Neural cell (in vitro differentiated cells): ENCODE measurements at regions not wholly inside any gene's neighbourhood (a gene's known extent, or its start where the extent isn't known, plus 50 kb on each side); places are given as distances from the start of the nearest gene placed in this dataset.

ENCODE experiments used
- CTCF ChIP-seq: fragments of 450-650 bp; IDR thresholded peaks from 2 replicates; pipeline ENCODE4 v1.5.1; 2014; ENCODE audit warnings: antibody characterized with exemption, mild to moderate bottlenecking, moderate library complexity; ENCODE audit not compliant: poor library complexity, severe bottlenecking
- EP300 ChIP-seq: fragments of 450-650 bp; conservative IDR thresholded peaks from 2 replicates; pipeline ENCODE4 v1.6.1; 2014; ENCODE audit warnings: antibody characterized with exemption, mild to moderate bottlenecking, moderate library complexity; ENCODE audit not compliant: poor library complexity, severe bottlenecking
- EZH2 ChIP-seq: fragments of 200-600, 300-800 bp; shearing (Covaris generic), sonication (generic); IDR thresholded peaks from 2 replicates; pipeline ENCODE4 v1.6.1; 2014; ENCODE audit warnings: antibody characterized with exemption, low read length, borderline replicate concordance, mild to moderate bottlenecking; ENCODE audit not compliant: insufficient read depth, poor library complexity, severe bottlenecking
- RAD21 ChIP-seq: fragments of 450-650 bp; conservative IDR thresholded peaks from 2 replicates; pipeline ENCODE4 v1.6.1; 2014; ENCODE audit warnings: antibody characterized with exemption, mild to moderate bottlenecking, moderate library complexity
- REST ChIP-seq: IDR thresholded peaks from 2 replicates; pipeline ENCODE4 v1.6.1; 2012; ENCODE audit warnings: borderline replicate concordance
- TAF1 ChIP-seq: IDR thresholded peaks from 2 replicates; pipeline ENCODE4 v1.6.1; 2012; ENCODE audit warnings: low read depth

- TF ChIP-seq CTCF = no peak
- TF ChIP-seq EZH2 = no peak
- TF ChIP-seq EP300 = no peak
- TF ChIP-seq RAD21 = no peak
- no peak for TF ChIP-seq TAF1
- no peak for TF ChIP-seq REST
Measured at GRCh38 chr18:42176599-42176998, 221.6 kb downstream of the PIK3C3 start.
